Trophoblast cell (in vitro differentiated cells and primary cell): ENCODE measurements at regions not wholly inside any gene's neighbourhood (a gene's known extent, or its start where the extent isn't known, plus 50 kb on each side); places are given as distances from the start of the nearest gene placed in this dataset.

ENCODE experiments used
- DNase-seq, 2 donors: peaks; one replicate each; pipeline ENCODE4 v3.0.0-alpha.2; 2016
- H2AFZ ChIP-seq: 2 replicates; pipeline ENCODE4 v1.6.1; 2013; ENCODE audit warnings: low read length, moderate library complexity, mild to moderate bottlenecking; ENCODE audit not compliant: insufficient read depth, poor library complexity
- H2AK5ac ChIP-seq: 2 replicates; pipeline ENCODE4 v1.6.1; 2013; ENCODE audit warnings: mild to moderate bottlenecking, low read length
- H2BK120ac ChIP-seq: 2 replicates; pipeline ENCODE4 v1.6.1; 2013; ENCODE audit warnings: low read length, mild to moderate bottlenecking, moderate library complexity; ENCODE audit not compliant: insufficient read depth, poor library complexity
- H2BK12ac ChIP-seq: 2 replicates; pipeline ENCODE4 v1.6.1; 2013; ENCODE audit warnings: mild to moderate bottlenecking, low read length, moderate library complexity
- H2BK5ac ChIP-seq: 2 replicates; pipeline ENCODE4 v1.6.1; 2013; ENCODE audit warnings: low read length, low read depth, moderate library complexity, mild to moderate bottlenecking; ENCODE audit not compliant: poor library complexity
- H3K14ac ChIP-seq: 2 replicates; pipeline ENCODE4 v1.6.1; 2013; ENCODE audit warnings: mild to moderate bottlenecking, low read length
- H3K18ac ChIP-seq: 2 replicates; pipeline ENCODE4 v1.6.1; 2013; ENCODE audit warnings: mild to moderate bottlenecking, low read length
- H3K23ac ChIP-seq: 2 replicates; pipeline ENCODE4 v1.6.1; 2013; ENCODE audit warnings: low read length
- H3K27ac ChIP-seq: 2 replicates; pipeline ENCODE4 v1.5.1; 2013; ENCODE audit warnings: low read depth, mild to moderate bottlenecking, inconsistent platforms, low read length, moderate library complexity
- H3K27me3 ChIP-seq: 2 replicates; pipeline ENCODE4 v1.6.1; 2013; ENCODE audit warnings: inconsistent platforms, mild to moderate bottlenecking, low read length, moderate library complexity; ENCODE audit not compliant: insufficient read depth
- H3K36me3 ChIP-seq, 2 experiments: 1 replicate in 1 of 2; 2 replicates in 1 of 2; pipeline ENCODE4 v1.6.1; 2013; ENCODE audit warnings: low read length in 2 of 2, mild to moderate bottlenecking in 2 of 2, moderate library complexity in 1 of 2; ENCODE audit not compliant: insufficient read depth in 2 of 2, control insufficient read depth in 1 of 2
- H3K4ac ChIP-seq: 2 replicates; pipeline ENCODE4 v1.6.1; 2013; ENCODE audit warnings: low read depth, mild to moderate bottlenecking, low read length, moderate library complexity
- H3K4me1 ChIP-seq, 2 experiments: 1 replicate in 1 of 2; 2 replicates in 1 of 2; pipeline ENCODE4 v1.6.1; 2013; ENCODE audit warnings: low read length in 2 of 2, mild to moderate bottlenecking in 2 of 2, moderate library complexity in 1 of 2; ENCODE audit not compliant: insufficient read depth in 2 of 2, control insufficient read depth in 1 of 2
- H3K4me2 ChIP-seq: 2 replicates; pipeline ENCODE4 v1.6.1; 2013; ENCODE audit warnings: inconsistent platforms, mild to moderate bottlenecking, low read length, moderate library complexity
- H3K4me3 ChIP-seq: 2 replicates; pipeline ENCODE4 v1.5.1; 2013; ENCODE audit warnings: mild to moderate bottlenecking, low read depth, low read length, inconsistent platforms
- H3K79me1 ChIP-seq: one replicate; pipeline ENCODE4 v1.6.1; 2013; ENCODE audit warnings: low read length
- H3K79me2 ChIP-seq: 2 replicates; pipeline ENCODE4 v1.6.1; 2013; ENCODE audit warnings: low read length, mild to moderate bottlenecking; ENCODE audit not compliant: control insufficient read depth, insufficient read depth, poor library complexity
- H3K9ac ChIP-seq: 2 replicates; pipeline ENCODE4 v1.6.1; 2013; ENCODE audit warnings: mild to moderate bottlenecking, low read length
- H3K9me3 ChIP-seq: 2 replicates; pipeline ENCODE4 v1.6.1; 2013; ENCODE audit warnings: low read depth, mild to moderate bottlenecking, control low read depth, inconsistent platforms, low read length; ENCODE audit not compliant: insufficient read depth
- H4K12ac ChIP-seq: 2 replicates; pipeline ENCODE4 v1.6.1; 2013; ENCODE audit warnings: low read depth, mild to moderate bottlenecking, low read length, moderate library complexity
- H4K8ac ChIP-seq: 2 replicates; pipeline ENCODE4 v1.6.1; 2013; ENCODE audit warnings: low read depth, mild to moderate bottlenecking, low read length, moderate library complexity
- H4K91ac ChIP-seq: one replicate; pipeline ENCODE4 v1.6.1; 2013; ENCODE audit warnings: low read depth, mild to moderate bottlenecking, low read length, moderate library complexity
- WGBS: extraction: QIAGEN DNeasy Blood & Tissue Kit; methylation state at CpG from one replicate; pipeline ENCODE4 v1.1.7; 2013; ENCODE audit warnings: missing lambda C conversion rate; ENCODE audit not compliant: insufficient read length, insufficient coverage; ENCODE audit errors: extremely low coverage; 5-methylcytosine and 5-hydroxymethylcytosine counted together

DNA sequence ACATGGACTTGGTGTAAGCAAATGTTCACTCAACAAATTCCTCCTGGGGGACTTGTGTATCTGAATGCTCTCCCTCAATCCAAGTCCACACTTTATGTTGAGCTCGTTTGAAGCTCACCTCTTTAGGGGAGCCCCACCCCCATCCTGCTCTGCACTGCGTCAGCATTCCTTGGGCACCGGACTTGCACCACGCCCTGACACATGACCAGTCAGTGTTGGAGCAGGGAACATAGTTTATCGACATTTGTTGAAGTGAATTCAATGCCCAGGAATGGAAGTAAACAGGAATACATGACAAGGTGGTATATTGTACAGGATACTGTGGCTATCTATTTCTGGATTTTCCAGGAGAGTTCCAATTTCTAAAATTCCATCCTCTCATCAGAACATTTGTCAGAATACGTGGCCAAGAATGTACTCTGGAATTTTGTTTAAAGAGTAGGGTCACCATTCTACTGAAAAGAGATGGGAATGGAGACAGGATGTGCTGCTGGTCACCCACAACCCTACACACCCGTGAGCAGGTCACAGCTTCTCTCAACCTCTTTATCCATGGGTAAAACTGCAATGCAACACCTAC, 60.0 kb upstream of the LNX1 start:
- no peak overlapping the region for H2BK5ac ChIP-seq

DNA sequence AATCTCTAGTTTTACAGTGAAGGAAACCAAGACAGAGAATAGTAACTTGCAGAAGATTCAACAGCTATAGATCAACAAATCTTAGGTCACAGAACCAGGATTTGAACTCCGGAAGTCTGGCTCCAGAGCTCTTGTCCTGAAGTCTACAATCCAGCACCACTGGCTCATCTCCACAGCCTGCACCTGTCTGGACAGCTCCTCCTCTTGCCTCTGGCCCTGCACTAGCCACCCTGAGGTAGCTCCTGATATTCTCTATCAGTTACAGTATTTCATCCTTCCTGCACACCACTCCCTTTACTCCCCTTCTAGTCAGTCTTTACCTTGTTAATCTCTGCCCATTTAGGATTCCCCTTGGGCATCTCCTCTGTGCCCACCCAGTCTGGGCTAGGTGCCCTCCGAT, 58.1 kb upstream of the LNX1 start:
- Histone ChIP-seq H3K9me3 (no peaks in the 10 kb centered on the region), H3K36me3 (no peaks in the 10 kb centered on the region), H3K27me3 (no peaks in the 10 kb centered on the region), H3K18ac (no peak overlapping the region), H3K23ac (no peak overlapping the region), H3K27ac (no peak overlapping the region), H2BK120ac (no peak overlapping the region), H2AK5ac (no peak overlapping the region), H3K79me1 (no peaks in the 10 kb centered on the region), H2AFZ (no peak overlapping the region), H3K79me2 (no peaks in the 10 kb centered on the region), H3K4me1 (peaks cover 6 to 10% of the 10 kb centered on the region in 2 experiments), H4K8ac (no peak overlapping the region), H2BK5ac (no peak overlapping the region), H3K4ac (no peak overlapping the region), H3K14ac (no peak overlapping the region), H2BK12ac (no peak overlapping the region), H3K9ac (no peak overlapping the region), H3K4me2 (no peak overlapping the region), H3K4me3 (no peak overlapping the region), H4K91ac (no peak overlapping the region), H4K12ac (no peak overlapping the region)
- WGBS, result no CpG with 5 or more reads among the region's 2 CpGs
- no peak for DNase-seq

More for the DNA sequence above, 60.0 kb upstream of the LNX1 start:
- H3K4me2 ChIP-seq, result no peak overlapping the region
- peak in 1 of 2 donors; percentile 54 for DNase-seq
- H3K14ac ChIP-seq, result no peak overlapping the region
- no peak overlapping the region for H4K12ac ChIP-seq
- H2BK120ac ChIP-seq, result no peak overlapping the region
- no peak overlapping the region for H3K4me3 ChIP-seq
- H3K23ac ChIP-seq, result no peak overlapping the region
- no peak overlapping the region for H3K18ac ChIP-seq
- no peak overlapping the region for H2AK5ac ChIP-seq
- no peaks in the 10 kb centered on the region for H3K9me3 ChIP-seq
- H3K9ac ChIP-seq, result no peak overlapping the region
- no peak overlapping the region for H2AFZ ChIP-seq
- no peaks in the 10 kb centered on the region for H3K79me2 ChIP-seq
- no peaks in the 10 kb centered on the region for H3K27me3 ChIP-seq
- no peak overlapping the region for H4K8ac ChIP-seq
- no peak overlapping the region for H4K91ac ChIP-seq
- no CpG with 5 or more reads among the region's 7 CpGs for WGBS
- no peak overlapping the region for H2BK12ac ChIP-seq
- H3K27ac ChIP-seq, result no peak overlapping the region
- no peak overlapping the region for H3K4ac ChIP-seq
- no peaks in the 10 kb centered on the region for H3K79me1 ChIP-seq
- H3K4me1 ChIP-seq, result peaks cover 0 to 2% of the 10 kb centered on the region in 2 experiments
- no peaks in the 10 kb centered on the region for H3K36me3 ChIP-seq

DNA sequence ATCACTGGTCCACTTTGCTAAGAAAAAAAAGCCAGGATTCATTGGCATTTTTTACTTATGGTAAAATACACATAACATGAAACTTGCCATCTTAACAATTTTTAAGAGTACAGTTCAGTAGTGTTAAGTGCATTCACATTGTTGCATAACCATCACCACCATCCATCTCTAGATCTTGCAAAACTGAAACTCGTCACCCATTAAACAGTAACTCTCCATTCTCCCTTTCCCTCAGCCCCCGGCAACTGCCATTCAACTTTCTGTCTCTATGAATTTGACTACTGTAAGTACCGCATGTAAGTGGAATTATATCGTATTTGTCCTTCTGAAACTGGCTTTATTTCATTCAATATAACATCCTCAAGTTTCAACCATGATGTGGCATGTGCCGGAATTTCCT, 56.3 kb upstream of the LNX1 start:
- Histone ChIP-seq H4K91ac (no peak overlapping the region), H3K9me3 (no peaks in the 10 kb centered on the region), H2BK120ac (no peak overlapping the region), H3K4me3 (no peak overlapping the region), H3K4ac (no peak overlapping the region), H4K8ac (no peak overlapping the region), H3K79me2 (no peaks in the 10 kb centered on the region), H2BK5ac (no peak overlapping the region), H3K14ac (no peak overlapping the region), H2AK5ac (no peak overlapping the region), H3K4me1 (peaks cover 6 to 10% of the 10 kb centered on the region in 2 experiments), H2AFZ (no peak overlapping the region), H3K79me1 (no peaks in the 10 kb centered on the region), H3K23ac (no peak overlapping the region), H2BK12ac (no peak overlapping the region), H3K27ac (no peak overlapping the region), H3K9ac (no peak overlapping the region), H3K27me3 (no peaks in the 10 kb centered on the region), H4K12ac (no peak overlapping the region), H3K18ac (no peak overlapping the region), H3K36me3 (no peaks in the 10 kb centered on the region), H3K4me2 (no peak overlapping the region)
- DNase-seq, result peak in 1 of 2 donors; percentile 30
- no CpG with 5 or more reads among the region's 5 CpGs for whole genome bisulfite sequencing

DNA sequence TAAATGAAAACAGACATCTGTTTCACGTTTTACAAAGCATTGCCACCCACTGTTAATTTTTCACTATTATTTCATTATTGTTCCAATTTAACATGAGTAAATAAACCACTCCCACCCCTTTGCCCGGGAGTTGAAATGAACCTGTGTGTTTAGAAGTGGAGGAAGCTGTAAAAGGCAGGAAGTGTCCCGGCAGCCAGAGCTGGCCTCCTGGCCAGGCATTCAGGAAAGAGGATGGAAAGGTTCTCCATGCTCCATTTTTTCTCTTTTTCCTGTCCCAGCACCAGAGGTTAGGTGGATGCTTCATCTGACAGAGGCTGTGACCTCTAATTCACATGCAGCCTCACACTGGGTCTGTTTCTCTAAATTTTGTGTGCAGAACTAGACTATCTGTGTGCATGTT, 55.5 kb upstream of the LNX1 start:
- WGBS, result no CpG with 5 or more reads among the region's 3 CpGs
- no peak overlapping the region for H2BK120ac ChIP-seq
- no peak overlapping the region for H4K8ac ChIP-seq
- no peak overlapping the region for H3K14ac ChIP-seq
- no peaks in the 10 kb centered on the region for H3K79me2 ChIP-seq
- no peak overlapping the region for H4K91ac ChIP-seq
- peaks cover 6 to 10% of the 10 kb centered on the region in 2 experiments for H3K4me1 ChIP-seq
- no peak overlapping the region for H3K9ac ChIP-seq
- no peak overlapping the region for H3K4me2 ChIP-seq
- no peak overlapping the region for H3K23ac ChIP-seq
- no peak overlapping the region for H2BK12ac ChIP-seq
- no peak overlapping the region for H2BK5ac ChIP-seq
- no peak overlapping the region for H3K4me3 ChIP-seq
- no peak overlapping the region for H2AK5ac ChIP-seq
- DNase-seq, result no peak
- H3K4ac ChIP-seq, result no peak overlapping the region
- no peaks in the 10 kb centered on the region for H3K79me1 ChIP-seq
- no peak overlapping the region for H3K27ac ChIP-seq
- H3K9me3 ChIP-seq, result no peaks in the 10 kb centered on the region
- no peaks in the 10 kb centered on the region for H3K27me3 ChIP-seq
- no peak overlapping the region for H4K12ac ChIP-seq
- no peak overlapping the region for H2AFZ ChIP-seq
- no peaks in the 10 kb centered on the region for H3K36me3 ChIP-seq
- H3K18ac ChIP-seq, result no peak overlapping the region
